ENCODE measurements at regions not wholly inside any gene's neighbourhood (a gene's known extent, or its start where the extent isn't known, plus 50 kb on each side); places are given as distances from the start of the nearest gene placed in this dataset.

DNA sequence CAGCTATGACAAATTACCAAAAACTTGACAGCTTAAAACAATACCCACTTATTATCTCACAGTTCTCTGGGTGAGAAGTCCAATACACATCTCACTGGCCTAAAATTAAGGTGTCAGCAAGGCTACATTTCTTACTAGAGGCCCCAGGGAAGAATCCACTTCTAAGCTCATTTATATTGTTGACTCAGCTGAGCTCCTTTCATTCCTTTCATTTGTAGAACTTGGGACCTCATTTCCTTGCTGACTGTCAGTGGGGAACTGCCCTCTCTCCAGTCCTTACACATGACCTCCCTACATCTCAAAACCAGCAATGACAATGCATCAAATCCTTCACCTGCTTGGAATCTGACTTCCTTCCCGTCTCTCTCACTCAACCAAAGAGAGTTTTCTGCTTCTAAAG is 240.3 kb downstream of the IPMK start:
- H3K9me3 Mint-ChIP-seq, result peaks cover 0 to 9% (median under 1%) of the 10 kb centered on the region in 8 donors
- ChIA-PET CTCF (ENCODE audit: partially characterized antibody) (no interaction called here), POLR2A (ENCODE audit: partially characterized antibody) (no interaction called here)
- H3K27me3 Mint-ChIP-seq, result no peaks in the 10 kb centered on the region
- no peaks in the 10 kb centered on the region for H3K4me1 Mint-ChIP-seq
- Histone ChIP-seq H3K4me1 (ENCODE audit: insufficient read depth, low read length) (no peaks in the 10 kb centered on the region), H3K9me3 (ENCODE audit: control insufficient read depth in 1 of 2, low read length in 2 of 2) (no peaks in the 10 kb centered on the region), H3K27me3 (ENCODE audit: insufficient read depth, low read length) (no peaks in the 10 kb centered on the region), H3K36me3 (ENCODE audit: insufficient read depth, low read length) (no peaks in the 10 kb centered on the region), H3K27ac (ENCODE audit: low read depth, low read length) (no peak overlapping the region), H3K4me3 (ENCODE audit: low read length in 2 of 2) (no peak overlapping the region)
- intact Hi-C loops (cut with micrococcal nuclease), result no loop called here
- H3K27ac Mint-ChIP-seq, result no peak overlapping the region
- no peak for DNase-seq
- H3K4me3 Mint-ChIP-seq, result no peak overlapping the region
- H3K36me3 Mint-ChIP-seq, result no peaks in the 10 kb centered on the region

- POLR2A ChIA-PET (ENCODE audit: partially characterized antibody), result no interaction called here
- Histone ChIP-seq H3K4me1 (ENCODE audit: insufficient read depth, low read length) (no peaks in the 10 kb centered on the region), H3K36me3 (ENCODE audit: insufficient read depth, low read length) (no peaks in the 10 kb centered on the region), H3K27me3 (ENCODE audit: insufficient read depth, low read length) (no peaks in the 10 kb centered on the region), H3K9me3 (ENCODE audit: control insufficient read depth in 1 of 2, low read length in 2 of 2) (no peaks in the 10 kb centered on the region), H3K4me3 (ENCODE audit: low read length in 2 of 2) (no peak overlapping the region), H3K27ac (ENCODE audit: low read depth, low read length) (no peak overlapping the region)
- H3K36me3 Mint-ChIP-seq, result no peaks in the 10 kb centered on the region
- CTCF ChIA-PET (ENCODE audit: partially characterized antibody), result no interaction called here
- DNase-seq, result no peak
- no peaks in the 10 kb centered on the region for H3K27me3 Mint-ChIP-seq
- H3K27ac Mint-ChIP-seq, result no peak overlapping the region
- H3K4me1 Mint-ChIP-seq, result no peaks in the 10 kb centered on the region
- H3K4me3 Mint-ChIP-seq, result no peak overlapping the region
- H3K9me3 Mint-ChIP-seq, result peaks cover 0 to 12% (median 4%) of the 10 kb centered on the region in 8 donors
- intact Hi-C loops (cut with micrococcal nuclease), result no loop called here
Observed at GRCh38 chr10:58026036-58026435, 241.7 kb downstream of the IPMK start.

GRCh38 chr10:58023341-58024073 is 244.2 kb downstream of the IPMK start:
- Histone ChIP-seq H3K27me3 (ENCODE audit: insufficient read depth, low read length) (no peaks in the 10 kb centered on the region), H3K36me3 (ENCODE audit: insufficient read depth, low read length) (no peaks in the 10 kb centered on the region), H3K4me1 (ENCODE audit: insufficient read depth, low read length) (no peaks in the 10 kb centered on the region), H3K27ac (ENCODE audit: low read depth, low read length) (no peak overlapping the region), H3K4me3 (ENCODE audit: low read length in 2 of 2) (no peak overlapping the region), H3K9me3 (ENCODE audit: control insufficient read depth in 1 of 2, low read length in 2 of 2) (no peaks in the 10 kb centered on the region)
- Mint-ChIP-seq H3K4me3 (no peak overlapping the region), H3K9me3 (peaks cover 0 to 12% (median 4%) of the 10 kb centered on the region in 8 donors), H3K4me1 (no peaks in the 10 kb centered on the region), H3K27me3 (peaks cover 0 to 2% of the 10 kb centered on the region in 2 donors), H3K27ac (no peak overlapping the region), H3K36me3 (no peaks in the 10 kb centered on the region)
- POLR2A ChIA-PET (ENCODE audit: partially characterized antibody), result no interaction called here
- DNase-seq, result no peak
- CTCF ChIA-PET (ENCODE audit: partially characterized antibody), result no interaction called here
- intact Hi-C loops (cut with micrococcal nuclease), result no loop called here

GRCh38 chr10:58019863-58020537 is 247.7 kb downstream of the IPMK start:
- Histone ChIP-seq H3K9me3 (ENCODE audit: control insufficient read depth in 1 of 2, low read length in 2 of 2) (no peaks in the 10 kb centered on the region), H3K4me3 (ENCODE audit: low read length in 2 of 2) (no peak overlapping the region), H3K36me3 (ENCODE audit: insufficient read depth, low read length) (no peaks in the 10 kb centered on the region), H3K27me3 (ENCODE audit: insufficient read depth, low read length) (no peaks in the 10 kb centered on the region), H3K27ac (ENCODE audit: low read depth, low read length) (no peak overlapping the region), H3K4me1 (ENCODE audit: insufficient read depth, low read length) (no peaks in the 10 kb centered on the region)
- H3K27ac Mint-ChIP-seq, result no peak overlapping the region
- H3K4me1 Mint-ChIP-seq, result no peaks in the 10 kb centered on the region
- peaks cover 0 to 9% (median 4%) of the 10 kb centered on the region in 8 donors for H3K9me3 Mint-ChIP-seq
- POLR2A ChIA-PET (ENCODE audit: partially characterized antibody), result no interaction called here
- no peak overlapping the region for H3K4me3 Mint-ChIP-seq
- no peaks in the 10 kb centered on the region for H3K36me3 Mint-ChIP-seq
- intact Hi-C loops (cut with micrococcal nuclease), result no loop called here
- H3K27me3 Mint-ChIP-seq, result peaks cover 0 to 2% of the 10 kb centered on the region in 2 donors
- CTCF ChIA-PET (ENCODE audit: partially characterized antibody), result no interaction called here
- no peak for DNase-seq

- Histone ChIP-seq H3K36me3 (ENCODE audit: insufficient read depth, low read length) (no peaks in the 10 kb centered on the region), H3K9me3 (ENCODE audit: control insufficient read depth in 1 of 2, low read length in 2 of 2) (no peaks in the 10 kb centered on the region), H3K27ac (ENCODE audit: low read depth, low read length) (no peak overlapping the region), H3K27me3 (ENCODE audit: insufficient read depth, low read length) (no peaks in the 10 kb centered on the region), H3K4me1 (ENCODE audit: insufficient read depth, low read length) (no peaks in the 10 kb centered on the region), H3K4me3 (ENCODE audit: low read length in 2 of 2) (no peak overlapping the region)
- Mint-ChIP-seq H3K27me3 (peaks cover 0 to 2% of the 10 kb centered on the region in 2 donors), H3K27ac (no peak overlapping the region), H3K4me3 (no peak overlapping the region), H3K4me1 (no peaks in the 10 kb centered on the region), H3K36me3 (no peaks in the 10 kb centered on the region), H3K9me3 (peaks cover 0 to 7% (median 3%) of the 10 kb centered on the region in 8 donors)
- ChIA-PET CTCF (ENCODE audit: partially characterized antibody) (interaction anchor here (1.3 kb wide), 1 partner anchor 12 kb away, joined by 3 read pairs; no protein-coding TSS in a partner anchor), POLR2A (ENCODE audit: partially characterized antibody) (no interaction called here)
- intact Hi-C loops (cut with micrococcal nuclease), result no loop called here
- DNase-seq, result no peak
Observed at GRCh38 chr10:58017719-58018367, 249.9 kb downstream of the IPMK start.

GRCh38 chr10:58016614-58017013 is 251.1 kb downstream of the IPMK start:
- intact Hi-C loops (cut with micrococcal nuclease), result no loop called here
- POLR2A ChIA-PET (ENCODE audit: partially characterized antibody), result no interaction called here
- Mint-ChIP-seq H3K27ac (no peak overlapping the region), H3K9me3 (peaks cover 0 to 2% (median 0%) of the 10 kb centered on the region in 8 donors), H3K27me3 (peaks cover 0 to 2% of the 10 kb centered on the region in 2 donors), H3K36me3 (no peaks in the 10 kb centered on the region), H3K4me1 (no peaks in the 10 kb centered on the region), H3K4me3 (no peak overlapping the region)
- Histone ChIP-seq H3K4me1 (ENCODE audit: insufficient read depth, low read length) (no peaks in the 10 kb centered on the region), H3K9me3 (ENCODE audit: control insufficient read depth in 1 of 2, low read length in 2 of 2) (no peaks in the 10 kb centered on the region), H3K36me3 (ENCODE audit: insufficient read depth, low read length) (no peaks in the 10 kb centered on the region), H3K4me3 (ENCODE audit: low read length in 2 of 2) (no peak overlapping the region), H3K27ac (ENCODE audit: low read depth, low read length) (no peak overlapping the region), H3K27me3 (ENCODE audit: insufficient read depth, low read length) (no peaks in the 10 kb centered on the region)
- CTCF ChIA-PET (ENCODE audit: partially characterized antibody), result no interaction called here
- DNase-seq, result no peak

DNA sequence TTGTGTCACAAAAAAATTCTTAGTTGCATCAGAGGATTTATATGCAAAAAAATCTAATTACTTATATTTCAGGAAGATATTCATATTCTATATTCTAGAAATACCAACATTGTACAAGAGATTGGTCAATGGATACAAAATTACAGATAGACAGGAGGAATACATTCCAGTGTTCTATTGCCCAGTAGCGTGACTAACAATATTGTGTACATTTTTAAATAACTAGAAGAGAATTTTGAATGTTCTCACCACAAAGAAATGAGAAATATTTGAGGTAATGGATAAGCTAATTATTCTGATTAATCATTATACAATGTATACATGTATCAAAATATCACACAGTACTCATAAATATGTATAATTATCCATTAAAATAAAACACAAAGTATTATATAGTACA is 253.3 kb downstream of the IPMK start:
- H3K27me3 Mint-ChIP-seq, result peaks cover 0 to 2% of the 10 kb centered on the region in 2 donors
- H3K27ac Mint-ChIP-seq, result no peak overlapping the region
- H3K9me3 ChIP-seq (ENCODE audit: control insufficient read depth in 1 of 2, low read length in 2 of 2), result no peaks in the 10 kb centered on the region
- H3K4me3 ChIP-seq (ENCODE audit: low read length in 2 of 2), result no peak overlapping the region
- H3K4me3 Mint-ChIP-seq, result no peak overlapping the region
- intact Hi-C loops (cut with micrococcal nuclease), result no loop called here
- DNase-seq, result no peak
- no peak overlapping the region for H3K27ac ChIP-seq (ENCODE audit: low read depth, low read length)
- H3K4me1 Mint-ChIP-seq, result no peaks in the 10 kb centered on the region
- no peaks in the 10 kb centered on the region for H3K27me3 ChIP-seq (ENCODE audit: insufficient read depth, low read length)
- no peaks in the 10 kb centered on the region for H3K36me3 ChIP-seq (ENCODE audit: insufficient read depth, low read length)
- H3K36me3 Mint-ChIP-seq, result no peaks in the 10 kb centered on the region
- H3K9me3 Mint-ChIP-seq, result no peaks in the 10 kb centered on the region
- no peaks in the 10 kb centered on the region for H3K4me1 ChIP-seq (ENCODE audit: insufficient read depth, low read length)
- POLR2A ChIA-PET (ENCODE audit: partially characterized antibody), result no interaction called here
- CTCF ChIA-PET (ENCODE audit: partially characterized antibody), result no interaction called here

Data from CD4-positive, alpha-beta memory T cell (primary cell).